WTC11 (cell line): ENCODE measurements at regions not wholly inside any gene's neighbourhood (a gene's known extent, or its start where the extent isn't known, plus 50 kb on each side); places are given as distances from the start of the nearest gene placed in this dataset.

Experiments
- ATAC-seq: fragments of 200-7000 bp; cut with Tn5 transposase; 2 replicates; pipeline ENCODE4 v1.10.0; 2021; ENCODE audit warnings: mild to moderate bottlenecking, moderate library complexity
- CTCF ChIA-PET: fragments of 300-600 bp; sonication (Branson Sonifier 250); formaldehyde crosslinking; loops from one replicate; lab custom pipeline; 2021; ENCODE audit warnings: antibody characterized with exemption; lab: Charles Lee
- POLR2A ChIA-PET: fragments of 350-600 bp; sonication (Branson Sonifier 250); formaldehyde crosslinking; loops from one replicate; lab custom pipeline; 2021; ENCODE audit warnings: antibody characterized with exemption; lab: Charles Lee
- DNase-seq: peaks from one replicate; pipeline ENCODE4 v3.0.0; 2021; ENCODE audit warnings: low spot score
- H3K27ac Mint-ChIP-seq: 2 replicates; pipeline ENCODE4 v1.8.0; 2021; ENCODE audit warnings: mixed read lengths
- H3K27me3 Mint-ChIP-seq: 2 replicates; pipeline ENCODE4 v1.8.0; 2021; ENCODE audit warnings: low read depth, mild to moderate bottlenecking, moderate library complexity, mixed read lengths
- H3K36me3 Mint-ChIP-seq: 2 replicates; pipeline ENCODE4 v1.8.0; 2021; ENCODE audit warnings: mixed read lengths
- H3K4me1 Mint-ChIP-seq: 2 replicates; pipeline ENCODE4 v1.8.0; 2022; ENCODE audit warnings: mixed read lengths
- H3K4me3 Mint-ChIP-seq: 2 replicates; pipeline ENCODE4 v1.8.0; 2021; ENCODE audit warnings: mild to moderate bottlenecking, moderate library complexity, mixed read lengths
- H3K9me3 Mint-ChIP-seq: 2 replicates; pipeline ENCODE4 v1.8.0; 2021; ENCODE audit warnings: mixed read lengths
- E2F1 ChIP-seq: sonication (generic); formaldehyde crosslinking; IDR thresholded peaks from 2 replicates; pipeline ENCODE4 v1.8.0; 2022; ENCODE audit warnings: mild to moderate bottlenecking, missing genetic modification reagents
- ERG ChIP-seq: fragments of 250-450 bp; sonication (Bioruptor Pico); IDR thresholded peaks from 2 replicates; pipeline ENCODE4 v1.8.0; 2021; ENCODE audit warnings: mild to moderate bottlenecking
- ETV6 ChIP-seq: sonication (generic); formaldehyde crosslinking; IDR thresholded peaks from 2 replicates; pipeline ENCODE4 v1.8.1; 2022; ENCODE audit warnings: mild to moderate bottlenecking, missing genetic modification reagents
- FOXP4 ChIP-seq: sonication (generic); formaldehyde crosslinking; IDR thresholded peaks from 2 replicates; pipeline ENCODE4 v1.8.0; 2022; ENCODE audit warnings: mild to moderate bottlenecking, missing genetic modification reagents
- GABPB1 ChIP-seq: sonication (generic); formaldehyde crosslinking; IDR thresholded peaks from 2 replicates; pipeline ENCODE4 v1.8.1; 2023; ENCODE audit warnings: mild to moderate bottlenecking, missing genetic modification reagents
- HMGA2 ChIP-seq: fragments of 250-450 bp; sonication (Bioruptor Pico); IDR thresholded peaks from 2 replicates; pipeline ENCODE4 v1.4.0; 2021; ENCODE audit warnings: mild to moderate bottlenecking, moderate library complexity
- IRF2 ChIP-seq: sonication (generic); formaldehyde crosslinking; IDR thresholded peaks from 2 replicates; pipeline ENCODE4 v1.8.0; 2022; ENCODE audit warnings: low read depth, missing genetic modification reagents, borderline replicate concordance
- MXD4 ChIP-seq: fragments of 250-450 bp; sonication (Bioruptor Pico); IDR thresholded peaks from 2 replicates; pipeline ENCODE4 v1.8.0; 2021; ENCODE audit warnings: mild to moderate bottlenecking, moderate library complexity, borderline replicate concordance
- MYBL2 ChIP-seq: sonication (generic); formaldehyde crosslinking; IDR thresholded peaks from 2 replicates; pipeline ENCODE4 v1.8.1; 2023; ENCODE audit warnings: mild to moderate bottlenecking, moderate library complexity, missing genetic modification reagents
- NR1H2 ChIP-seq: sonication (generic); formaldehyde crosslinking; IDR thresholded peaks from 2 replicates; pipeline ENCODE4 v1.9.0; 2021; ENCODE audit warnings: mild to moderate bottlenecking, moderate library complexity, missing genetic modification reagents
- PRDM15 ChIP-seq: sonication (generic); formaldehyde crosslinking; IDR thresholded peaks from 2 replicates; pipeline ENCODE4 v1.8.0; 2022; ENCODE audit warnings: missing genetic modification reagents
- PRRX2 ChIP-seq: fragments of 250-450 bp; sonication (Bioruptor Pico); IDR thresholded peaks from 2 replicates; pipeline ENCODE4 v1.8.0; 2021; ENCODE audit warnings: mild to moderate bottlenecking
- RORB ChIP-seq: fragments of 250-450 bp; sonication (Bioruptor Pico); IDR thresholded peaks from 2 replicates; pipeline ENCODE4 v1.9.0; 2021; ENCODE audit warnings: mild to moderate bottlenecking
- ZNF263 ChIP-seq: sonication (generic); formaldehyde crosslinking; IDR thresholded peaks from 2 replicates; pipeline ENCODE4 v1.8.1; 2022; ENCODE audit warnings: low read depth, mild to moderate bottlenecking, moderate library complexity, missing genetic modification reagents
- ZSCAN18 ChIP-seq: fragments of 250-450 bp; sonication (Bioruptor Pico); IDR thresholded peaks from 2 replicates; pipeline ENCODE4 v2.1.2; 2022; ENCODE audit warnings: mild to moderate bottlenecking, moderate library complexity
- TF ChIP-seq, protein P1 (sequence below): fragments of 250-450 bp; sonication (Bioruptor Pico); IDR thresholded peaks from 2 replicates; pipeline ENCODE4 v1.9.0; 2021; ENCODE audit warnings: mild to moderate bottlenecking
- TF ChIP-seq, protein P2 (sequence below): sonication (generic); formaldehyde crosslinking; IDR thresholded peaks from 2 replicates; pipeline ENCODE4 v1.8.1; 2022; ENCODE audit warnings: missing genetic modification reagents, borderline replicate concordance
- TF ChIP-seq, protein P3 (sequence below): sonication (generic); formaldehyde crosslinking; IDR thresholded peaks from 2 replicates; pipeline ENCODE4 v1.8.1; 2023; ENCODE audit warnings: mild to moderate bottlenecking, missing genetic modification reagents
- TF ChIP-seq, protein P4 (sequence below): sonication (generic); formaldehyde crosslinking; IDR thresholded peaks from 2 replicates; pipeline ENCODE4 v1.8.1; 2022; ENCODE audit warnings: mild to moderate bottlenecking, missing genetic modification reagents, moderate library complexity, borderline replicate concordance

DNA sequence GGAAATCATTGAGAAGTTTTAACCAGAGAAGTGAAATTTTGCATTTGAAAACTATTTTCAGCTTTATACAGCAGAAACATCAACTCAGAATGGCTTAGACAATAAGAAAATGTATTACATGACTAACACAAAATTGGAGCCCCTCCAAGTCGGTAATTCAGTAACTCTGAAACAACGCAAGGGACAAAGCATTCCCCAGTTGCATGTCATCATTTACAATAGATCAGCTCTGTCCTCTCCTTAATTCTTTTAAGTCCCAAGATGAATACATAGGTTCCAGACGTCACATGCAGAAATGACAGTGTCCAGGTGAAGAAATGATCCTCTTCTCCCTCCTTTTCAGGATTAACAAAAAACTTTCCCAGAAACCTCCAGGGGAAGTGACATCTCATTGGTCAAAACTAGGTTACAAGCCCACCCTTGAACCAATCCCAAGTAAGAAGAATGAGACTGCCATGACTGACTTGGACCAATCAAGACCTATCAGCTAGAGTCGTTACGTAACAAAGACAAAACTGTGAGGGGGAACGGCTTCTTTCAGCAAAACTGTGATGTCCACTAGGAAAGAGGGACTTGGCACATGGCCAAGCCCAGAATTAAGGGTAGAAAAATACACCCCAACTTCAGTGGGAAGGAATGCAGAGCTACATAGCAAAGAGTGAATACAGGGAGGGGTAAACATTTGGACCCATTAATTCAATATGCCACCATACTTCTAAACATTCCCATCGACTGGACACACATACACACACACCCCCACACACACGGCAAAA lies 114.3 kb upstream of the PRNP start:
- H3K36me3 Mint-ChIP-seq, result no peaks in the 10 kb centered on the region
- H3K9me3 Mint-ChIP-seq, result peaks cover 22% of the 10 kb centered on the region
- H3K27ac Mint-ChIP-seq, result no peak overlapping the region
- POLR2A ChIA-PET, result no interaction called here
- H3K4me3 Mint-ChIP-seq, result no peak overlapping the region
- CTCF ChIA-PET, result interaction anchor here (1.1 kb wide), 1 partner anchor 9 kb away, joined by 4 read pairs; no protein-coding TSS in a partner anchor
- peaks cover 3% of the 10 kb centered on the region; the same call in 1 of the 2 replicates for H3K27me3 Mint-ChIP-seq
- TF ChIP-seq, protein P1, sequence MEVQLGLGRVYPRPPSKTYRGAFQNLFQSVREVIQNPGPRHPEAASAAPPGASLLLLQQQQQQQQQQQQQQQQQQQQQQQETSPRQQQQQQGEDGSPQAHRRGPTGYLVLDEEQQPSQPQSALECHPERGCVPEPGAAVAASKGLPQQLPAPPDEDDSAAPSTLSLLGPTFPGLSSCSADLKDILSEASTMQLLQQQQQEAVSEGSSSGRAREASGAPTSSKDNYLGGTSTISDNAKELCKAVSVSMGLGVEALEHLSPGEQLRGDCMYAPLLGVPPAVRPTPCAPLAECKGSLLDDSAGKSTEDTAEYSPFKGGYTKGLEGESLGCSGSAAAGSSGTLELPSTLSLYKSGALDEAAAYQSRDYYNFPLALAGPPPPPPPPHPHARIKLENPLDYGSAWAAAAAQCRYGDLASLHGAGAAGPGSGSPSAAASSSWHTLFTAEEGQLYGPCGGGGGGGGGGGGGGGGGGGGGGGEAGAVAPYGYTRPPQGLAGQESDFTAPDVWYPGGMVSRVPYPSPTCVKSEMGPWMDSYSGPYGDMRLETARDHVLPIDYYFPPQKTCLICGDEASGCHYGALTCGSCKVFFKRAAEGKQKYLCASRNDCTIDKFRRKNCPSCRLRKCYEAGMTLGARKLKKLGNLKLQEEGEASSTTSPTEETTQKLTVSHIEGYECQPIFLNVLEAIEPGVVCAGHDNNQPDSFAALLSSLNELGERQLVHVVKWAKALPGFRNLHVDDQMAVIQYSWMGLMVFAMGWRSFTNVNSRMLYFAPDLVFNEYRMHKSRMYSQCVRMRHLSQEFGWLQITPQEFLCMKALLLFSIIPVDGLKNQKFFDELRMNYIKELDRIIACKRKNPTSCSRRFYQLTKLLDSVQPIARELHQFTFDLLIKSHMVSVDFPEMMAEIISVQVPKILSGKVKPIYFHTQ (CRISPR knock-in tag), result no peak
- TF ChIP-seq HMGA2 (CRISPR knock-in tag), result no peak
- TF ChIP-seq, protein P2, sequence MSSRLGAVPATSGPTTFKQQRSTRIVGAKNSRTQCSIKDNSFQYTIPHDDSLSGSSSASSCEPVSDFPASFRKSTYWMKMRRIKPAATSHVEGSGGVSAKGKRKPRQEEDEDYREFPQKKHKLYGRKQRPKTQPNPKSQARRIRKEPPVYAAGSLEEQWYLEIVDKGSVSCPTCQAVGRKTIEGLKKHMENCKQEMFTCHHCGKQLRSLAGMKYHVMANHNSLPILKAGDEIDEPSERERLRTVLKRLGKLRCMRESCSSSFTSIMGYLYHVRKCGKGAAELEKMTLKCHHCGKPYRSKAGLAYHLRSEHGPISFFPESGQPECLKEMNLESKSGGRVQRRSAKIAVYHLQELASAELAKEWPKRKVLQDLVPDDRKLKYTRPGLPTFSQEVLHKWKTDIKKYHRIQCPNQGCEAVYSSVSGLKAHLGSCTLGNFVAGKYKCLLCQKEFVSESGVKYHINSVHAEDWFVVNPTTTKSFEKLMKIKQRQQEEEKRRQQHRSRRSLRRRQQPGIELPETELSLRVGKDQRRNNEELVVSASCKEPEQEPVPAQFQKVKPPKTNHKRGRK (CRISPR knock-in tag), result no peak
- TF ChIP-seq, protein P3, sequence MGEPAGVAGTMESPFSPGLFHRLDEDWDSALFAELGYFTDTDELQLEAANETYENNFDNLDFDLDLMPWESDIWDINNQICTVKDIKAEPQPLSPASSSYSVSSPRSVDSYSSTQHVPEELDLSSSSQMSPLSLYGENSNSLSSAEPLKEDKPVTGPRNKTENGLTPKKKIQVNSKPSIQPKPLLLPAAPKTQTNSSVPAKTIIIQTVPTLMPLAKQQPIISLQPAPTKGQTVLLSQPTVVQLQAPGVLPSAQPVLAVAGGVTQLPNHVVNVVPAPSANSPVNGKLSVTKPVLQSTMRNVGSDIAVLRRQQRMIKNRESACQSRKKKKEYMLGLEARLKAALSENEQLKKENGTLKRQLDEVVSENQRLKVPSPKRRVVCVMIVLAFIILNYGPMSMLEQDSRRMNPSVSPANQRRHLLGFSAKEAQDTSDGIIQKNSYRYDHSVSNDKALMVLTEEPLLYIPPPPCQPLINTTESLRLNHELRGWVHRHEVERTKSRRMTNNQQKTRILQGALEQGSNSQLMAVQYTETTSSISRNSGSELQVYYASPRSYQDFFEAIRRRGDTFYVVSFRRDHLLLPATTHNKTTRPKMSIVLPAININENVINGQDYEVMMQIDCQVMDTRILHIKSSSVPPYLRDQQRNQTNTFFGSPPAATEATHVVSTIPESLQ (CRISPR knock-in tag), result no peak
- TF ChIP-seq ZNF263, result no peak
- no peak for TF ChIP-seq ETV6 (CRISPR knock-in tag)
- no peak for TF ChIP-seq PRDM15 (CRISPR knock-in tag)
- TF ChIP-seq ERG (CRISPR knock-in tag), result no peak
- TF ChIP-seq, protein P4, sequence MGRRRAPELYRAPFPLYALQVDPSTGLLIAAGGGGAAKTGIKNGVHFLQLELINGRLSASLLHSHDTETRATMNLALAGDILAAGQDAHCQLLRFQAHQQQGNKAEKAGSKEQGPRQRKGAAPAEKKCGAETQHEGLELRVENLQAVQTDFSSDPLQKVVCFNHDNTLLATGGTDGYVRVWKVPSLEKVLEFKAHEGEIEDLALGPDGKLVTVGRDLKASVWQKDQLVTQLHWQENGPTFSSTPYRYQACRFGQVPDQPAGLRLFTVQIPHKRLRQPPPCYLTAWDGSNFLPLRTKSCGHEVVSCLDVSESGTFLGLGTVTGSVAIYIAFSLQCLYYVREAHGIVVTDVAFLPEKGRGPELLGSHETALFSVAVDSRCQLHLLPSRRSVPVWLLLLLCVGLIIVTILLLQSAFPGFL, result no peak
- TF ChIP-seq GABPB1 (CRISPR knock-in tag), result no peak
- TF ChIP-seq MXD4 (CRISPR knock-in tag), result no peak
- TF ChIP-seq NR1H2 (CRISPR knock-in tag), result no peak
- TF ChIP-seq RORB (CRISPR knock-in tag), result no peak
- TF ChIP-seq PRRX2 (CRISPR knock-in tag), result no peak
- TF ChIP-seq MYBL2 (CRISPR knock-in tag), result no peak
- no peak for TF ChIP-seq ZSCAN18
- TF ChIP-seq IRF2 (CRISPR knock-in tag), result no peak
- no peak for TF ChIP-seq E2F1 (CRISPR knock-in tag)
- no peak for TF ChIP-seq FOXP4 (CRISPR knock-in tag)
- ATAC-seq, result no peak
- peaks cover 9% of the 10 kb centered on the region for H3K4me1 Mint-ChIP-seq
- DNase-seq, result no peak
